GM12878 (cell line): ENCODE measurements at regions not wholly inside any gene's neighbourhood (a gene's known extent, or its start where the extent isn't known, plus 50 kb on each side); places are given as distances from the start of the nearest gene placed in this dataset.

Experiments used
- CEBPB ChIP-seq, 2 experiments: fragments of 150-350 bp in 1 of 2; IDR thresholded peaks; 2 replicates each; pipeline ENCODE4 v1.6.1; 2012 to 2014; ENCODE audit warnings: low read depth in 2 of 2, low read length in 2 of 2, borderline replicate concordance in 1 of 2, inconsistent platforms in 1 of 2
- CREB1 ChIP-seq: IDR thresholded peaks from 2 replicates; pipeline ENCODE4 v1.6.1; 2012; ENCODE audit warnings: low read depth, mild to moderate bottlenecking, inconsistent platforms
- ESRRA ChIP-seq: IDR thresholded peaks from 2 replicates; pipeline ENCODE4 v1.6.1; 2012; ENCODE audit warnings: mild to moderate bottlenecking, low read length, improper control_type of control experiment
- HSF1 ChIP-seq: fragments of 150-350 bp; IDR thresholded peaks from 2 replicates; pipeline ENCODE4 v1.6.1; 2014; ENCODE audit warnings: mild to moderate bottlenecking, low read depth, low read length
- NBN ChIP-seq: fragments of 450-650 bp; IDR thresholded peaks from 2 replicates; pipeline ENCODE4 v1.6.1; 2016
- PKNOX1 ChIP-seq: fragments of 450-650 bp; IDR thresholded peaks from 2 replicates; pipeline ENCODE4 v1.6.1; 2016; ENCODE audit warnings: mild to moderate bottlenecking
- POLR2A ChIP-seq: IDR thresholded peaks from 2 replicates; pipeline ENCODE4 v1.6.1; 2011; ENCODE audit warnings: low read depth, mild to moderate bottlenecking, low read length
- RBBP5 ChIP-seq: fragments of 200-600 bp; sonication (generic); conservative IDR thresholded peaks from 2 replicates; pipeline ENCODE4 v1.6.1; 2016
- TF ChIP-seq, protein P1 (sequence below): IDR thresholded peaks from 2 replicates; pipeline ENCODE4 v1.6.1; 2011; ENCODE audit warnings: mild to moderate bottlenecking, low read depth, low read length, moderate library complexity; ENCODE audit not compliant: insufficient replicate concordance
- TF ChIP-seq, protein P2 (sequence below), 3 experiments: IDR thresholded peaks in 2 of 3; conservative IDR thresholded peaks in 1 of 3; 2 replicates each; pipeline ENCODE4 v1.5.1; 2011; ENCODE audit warnings: low read depth in 3 of 3, low read length in 3 of 3, mild to moderate bottlenecking in 3 of 3, control low read depth in 2 of 3, moderate library complexity in 2 of 3, inconsistent platforms in 1 of 3, mixed read lengths in 1 of 3; ENCODE audit not compliant: control insufficient read depth in 2 of 3, insufficient read depth in 1 of 3; ENCODE audit errors: extremely low read depth in 1 of 3

GRCh38 chr21:17921579-17922530 lies 102.7 kb upstream of the C21orf91 start:
- TF ChIP-seq, protein P1, sequence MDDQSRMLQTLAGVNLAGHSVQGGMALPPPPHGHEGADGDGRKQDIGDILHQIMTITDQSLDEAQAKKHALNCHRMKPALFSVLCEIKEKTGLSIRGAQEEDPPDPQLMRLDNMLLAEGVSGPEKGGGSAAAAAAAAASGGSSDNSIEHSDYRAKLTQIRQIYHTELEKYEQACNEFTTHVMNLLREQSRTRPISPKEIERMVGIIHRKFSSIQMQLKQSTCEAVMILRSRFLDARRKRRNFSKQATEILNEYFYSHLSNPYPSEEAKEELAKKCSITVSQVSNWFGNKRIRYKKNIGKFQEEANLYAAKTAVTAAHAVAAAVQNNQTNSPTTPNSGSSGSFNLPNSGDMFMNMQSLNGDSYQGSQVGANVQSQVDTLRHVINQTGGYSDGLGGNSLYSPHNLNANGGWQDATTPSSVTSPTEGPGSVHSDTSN = no peak
- TF ChIP-seq, protein P2, sequence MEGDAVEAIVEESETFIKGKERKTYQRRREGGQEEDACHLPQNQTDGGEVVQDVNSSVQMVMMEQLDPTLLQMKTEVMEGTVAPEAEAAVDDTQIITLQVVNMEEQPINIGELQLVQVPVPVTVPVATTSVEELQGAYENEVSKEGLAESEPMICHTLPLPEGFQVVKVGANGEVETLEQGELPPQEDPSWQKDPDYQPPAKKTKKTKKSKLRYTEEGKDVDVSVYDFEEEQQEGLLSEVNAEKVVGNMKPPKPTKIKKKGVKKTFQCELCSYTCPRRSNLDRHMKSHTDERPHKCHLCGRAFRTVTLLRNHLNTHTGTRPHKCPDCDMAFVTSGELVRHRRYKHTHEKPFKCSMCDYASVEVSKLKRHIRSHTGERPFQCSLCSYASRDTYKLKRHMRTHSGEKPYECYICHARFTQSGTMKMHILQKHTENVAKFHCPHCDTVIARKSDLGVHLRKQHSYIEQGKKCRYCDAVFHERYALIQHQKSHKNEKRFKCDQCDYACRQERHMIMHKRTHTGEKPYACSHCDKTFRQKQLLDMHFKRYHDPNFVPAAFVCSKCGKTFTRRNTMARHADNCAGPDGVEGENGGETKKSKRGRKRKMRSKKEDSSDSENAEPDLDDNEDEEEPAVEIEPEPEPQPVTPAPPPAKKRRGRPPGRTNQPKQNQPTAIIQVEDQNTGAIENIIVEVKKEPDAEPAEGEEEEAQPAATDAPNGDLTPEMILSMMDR (IDR thresholded peaks at IDR 0.05 in 2 of 3, conservative IDR thresholded peaks at IDR 0.05 in 1 of 3; ENCODE audit: control insufficient read depth in 2 of 3, extremely low read depth in 1 of 3, insufficient read depth in 1 of 3, low read depth in 3 of 3, low read length in 3 of 3) = no peak
- TF ChIP-seq NBN (no peak), RBBP5 (no peak), POLR2A (no peak), CEBPB (IDR thresholded peaks at IDR 0.05; ENCODE audit: borderline replicate concordance in 1 of 2, low read depth in 2 of 2, low read length in 2 of 2) (no peak), HSF1 (no peak), ESRRA (no peak), CREB1 (no peak), PKNOX1 (no peak)
